IMR-90 (cell line): ENCODE measurements at regions not wholly inside any gene's neighbourhood (a gene's known extent, or its start where the extent isn't known, plus 50 kb on each side); places are given as distances from the start of the nearest gene placed in this dataset.

ENCODE experiments used
- CEBPB ChIP-seq: IDR thresholded peaks from 2 replicates; pipeline ENCODE4 v1.6.1; 2012; ENCODE audit warnings: low read depth, low read length, improper control_type of control experiment
- CHD1 ChIP-seq: IDR thresholded peaks from 2 replicates; pipeline ENCODE4 v1.6.1; 2012; ENCODE audit warnings: low read depth, low read length, improper control_type of control experiment
- ELK1 ChIP-seq: fragments of 150-350 bp; IDR thresholded peaks from 2 replicates; pipeline ENCODE4 v1.6.1; 2016; ENCODE audit warnings: low read depth, mild to moderate bottlenecking, low read length, moderate library complexity, borderline replicate concordance
- MAFK ChIP-seq: IDR thresholded peaks from 2 replicates; pipeline ENCODE4 v1.6.1; 2012; ENCODE audit warnings: low read depth, low read length, improper control_type of control experiment
- MAZ ChIP-seq: IDR thresholded peaks from 2 replicates; pipeline ENCODE4 v1.6.1; 2012; ENCODE audit warnings: low read depth, mild to moderate bottlenecking, low read length, improper control_type of control experiment, moderate library complexity, borderline replicate concordance
- POLR2A ChIP-seq: IDR thresholded peaks from 2 replicates; pipeline ENCODE4 v1.6.1; 2012; ENCODE audit warnings: mild to moderate bottlenecking, low read depth, low read length
- RAD21 ChIP-seq: IDR thresholded peaks from 2 replicates; pipeline ENCODE4 v1.6.1; 2012; ENCODE audit warnings: low read length, improper control_type of control experiment
- RCOR1 ChIP-seq: IDR thresholded peaks from 2 replicates; pipeline ENCODE4 v1.6.1; 2012; ENCODE audit warnings: mild to moderate bottlenecking, low read length, improper control_type of control experiment; ENCODE audit not compliant: insufficient replicate concordance
- RFX5 ChIP-seq: IDR thresholded peaks from 2 replicates; pipeline ENCODE4 v1.8.0; 2012; ENCODE audit warnings: low read depth, mild to moderate bottlenecking, low read length, moderate library complexity
- SMC3 ChIP-seq: fragments of 150-350 bp; IDR thresholded peaks from 2 replicates; pipeline ENCODE4 v1.6.1; 2016; ENCODE audit warnings: low read depth, mild to moderate bottlenecking, antibody characterized with exemption, low read length, moderate library complexity
- USF2 ChIP-seq: fragments of 150-350 bp; IDR thresholded peaks from 2 replicates; pipeline ENCODE4 v1.6.1; 2017; ENCODE audit warnings: mild to moderate bottlenecking, antibody characterized with exemption, low read length, low read depth
- TF ChIP-seq, protein P1 (sequence below): conservative IDR thresholded peaks from 2 replicates; pipeline ENCODE4 v1.5.1; 2012; ENCODE audit warnings: mild to moderate bottlenecking, low read depth, low read length, improper control_type of control experiment

- TF ChIP-seq, protein P1, sequence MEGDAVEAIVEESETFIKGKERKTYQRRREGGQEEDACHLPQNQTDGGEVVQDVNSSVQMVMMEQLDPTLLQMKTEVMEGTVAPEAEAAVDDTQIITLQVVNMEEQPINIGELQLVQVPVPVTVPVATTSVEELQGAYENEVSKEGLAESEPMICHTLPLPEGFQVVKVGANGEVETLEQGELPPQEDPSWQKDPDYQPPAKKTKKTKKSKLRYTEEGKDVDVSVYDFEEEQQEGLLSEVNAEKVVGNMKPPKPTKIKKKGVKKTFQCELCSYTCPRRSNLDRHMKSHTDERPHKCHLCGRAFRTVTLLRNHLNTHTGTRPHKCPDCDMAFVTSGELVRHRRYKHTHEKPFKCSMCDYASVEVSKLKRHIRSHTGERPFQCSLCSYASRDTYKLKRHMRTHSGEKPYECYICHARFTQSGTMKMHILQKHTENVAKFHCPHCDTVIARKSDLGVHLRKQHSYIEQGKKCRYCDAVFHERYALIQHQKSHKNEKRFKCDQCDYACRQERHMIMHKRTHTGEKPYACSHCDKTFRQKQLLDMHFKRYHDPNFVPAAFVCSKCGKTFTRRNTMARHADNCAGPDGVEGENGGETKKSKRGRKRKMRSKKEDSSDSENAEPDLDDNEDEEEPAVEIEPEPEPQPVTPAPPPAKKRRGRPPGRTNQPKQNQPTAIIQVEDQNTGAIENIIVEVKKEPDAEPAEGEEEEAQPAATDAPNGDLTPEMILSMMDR = no peak
- TF ChIP-seq SMC3 = no peak
- TF ChIP-seq POLR2A = no peak
- no peak for TF ChIP-seq MAZ
- TF ChIP-seq RCOR1 = no peak
- no peak for TF ChIP-seq MAFK
- no peak for TF ChIP-seq CEBPB
- TF ChIP-seq RFX5 = no peak
- no peak for TF ChIP-seq RAD21
- no peak for TF ChIP-seq USF2
- no peak for TF ChIP-seq ELK1
- TF ChIP-seq CHD1 = no peak
Observed at GRCh38 chr7:65235586-65235985, 138.1 kb upstream of the ZNF92 start.
